Prostate gland (tissue), 2 donors: ENCODE measurements at regions not wholly inside any gene's neighbourhood (a gene's known extent, or its start where the extent isn't known, plus 50 kb on each side); places are given as distances from the start of the nearest gene placed in this dataset.

Source experiments
- DNase-seq: peaks from one replicate; pipeline ENCODE4 v3.0.0-alpha.2; 2019; ENCODE audit warnings: low spot score
- H3K27ac ChIP-seq, 2 donors: fragments of 200-600 bp; sonication (generic); 2 replicates each; pipeline ENCODE4 v1.5.1; 2017 to 2019
- H3K27me3 ChIP-seq: fragments of 200-600 bp; sonication (generic); replicated peaks from 2 replicates; pipeline ENCODE4 v1.5.1; 2019; ENCODE audit not compliant: insufficient read depth
- H3K36me3 ChIP-seq, 2 donors: fragments of 200-600 bp; sonication (generic); 1 replicate in 1 of 2; 2 replicates in 1 of 2; pipeline versions ENCODE4 v1.5.1 to v1.8.1; 2017 to 2019
- H3K4me1 ChIP-seq: fragments of 200-600 bp; sonication (generic); replicated peaks from 2 replicates; pipeline ENCODE4 v1.5.1; 2019
- H3K4me3 ChIP-seq, 2 donors: fragments of 200-600 bp; sonication (generic); 2 replicates each; pipeline ENCODE4 v1.5.1; 2017 to 2019
- H3K9me3 ChIP-seq: fragments of 200-600 bp; sonication (generic); 2 replicates; pipeline ENCODE4 v1.5.1; 2017
- CTCF ChIP-seq, 4 experiments: fragments of 200-600 bp in 2 of 4; fragments of 450-650 bp in 2 of 4; sonication (generic) in 2 of 4; IDR thresholded peaks; 1 replicate in 3 of 4; 2 replicates in 1 of 4; pipeline ENCODE4 v1.5.1; 2016 to 2019; ENCODE audit warnings: antibody characterized with exemption in 4 of 4, mild to moderate bottlenecking in 2 of 4, moderate library complexity in 2 of 4
- POLR2A ChIP-seq: fragments of 450-650 bp; IDR thresholded peaks from one replicate; pipeline ENCODE4 v1.6.1; 2016; ENCODE audit warnings: antibody characterized with exemption, mild to moderate bottlenecking
- POLR2AphosphoS5 ChIP-seq: sonication (generic); formaldehyde crosslinking; IDR thresholded peaks from one replicate; pipeline ENCODE4 v1.6.1; 2017; ENCODE audit warnings: antibody characterized with exemption
- WGBS: methylation state at CpG from one replicate; pipeline ENCODE4 v1.1.5; 2018; 5-methylcytosine and 5-hydroxymethylcytosine counted together
- intact Hi-C: fragments of 100-400 bp; cut with DNase I; formaldehyde crosslinking; loops from one replicate; pipeline ENCODE4 v1.14.2; 2022

DNA sequence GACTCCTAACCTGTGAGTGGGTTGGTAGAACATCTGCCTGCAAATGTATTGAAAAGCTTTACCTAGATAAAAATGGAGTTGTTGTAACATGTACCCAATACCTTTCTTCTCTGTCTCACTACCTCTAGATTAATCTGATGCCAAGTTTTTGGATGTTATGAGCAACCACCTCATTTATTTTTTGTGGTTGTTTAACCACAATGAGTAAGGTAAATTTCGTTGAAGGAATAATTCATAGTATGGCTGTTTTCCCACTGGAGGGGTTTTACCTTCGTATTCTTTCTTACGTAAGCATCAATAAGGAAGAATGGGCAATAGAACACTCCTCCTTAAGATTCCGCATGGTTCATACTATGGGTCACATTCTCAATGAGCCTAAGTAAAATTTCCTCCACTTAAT is 165.4 kb downstream of the CDH26 start:
- intact Hi-C loops: no loop called here
- 68% methylated on average over 4 of the region's 4 CpGs for WGBS
- Histone ChIP-seq H3K4me3 (no peak overlapping the region), H3K27ac (no peak overlapping the region), H3K4me1 (peaks cover 3% of the 10 kb centered on the region), H3K27me3 (no peaks in the 10 kb centered on the region), H3K9me3 (no peaks in the 10 kb centered on the region), H3K36me3 (no peaks in the 10 kb centered on the region)
- DNase-seq: no peak
- TF ChIP-seq CTCF (IDR thresholded peaks at IDR 0.05) (no peak), POLR2A (no peak), POLR2AphosphoS5 (no peak)

DNA sequence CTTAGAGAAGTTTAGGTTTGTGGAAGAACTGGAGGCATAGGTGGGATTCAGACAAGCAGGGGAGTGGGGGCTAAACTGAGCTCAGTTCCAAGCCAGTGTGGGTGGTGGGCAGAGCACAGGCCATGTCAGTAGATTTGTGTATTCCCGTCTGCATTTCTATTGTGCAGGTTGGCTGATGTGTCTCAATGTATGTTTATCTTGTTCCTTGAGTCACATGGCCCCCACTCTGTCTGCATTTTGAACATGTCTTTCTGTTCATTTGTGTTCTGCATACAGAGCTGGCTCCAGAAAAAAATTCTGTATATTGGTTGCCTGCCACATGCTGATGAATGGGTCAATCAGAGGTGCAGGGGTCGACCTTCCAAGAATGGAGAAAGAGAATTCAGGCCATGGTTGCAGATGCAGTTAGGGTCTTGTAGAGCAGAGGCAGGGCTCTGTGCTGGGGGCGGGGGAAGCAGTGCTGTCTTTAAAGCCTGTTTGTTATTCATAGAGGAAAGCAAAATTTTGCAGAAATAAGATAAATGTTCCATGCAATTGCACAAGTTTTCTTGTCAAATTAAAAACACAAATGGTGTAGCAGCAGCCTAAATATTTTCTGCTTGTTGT is 166.7 kb downstream of the CDH26 start:
- peaks cover 3% of the 10 kb centered on the region for H3K4me1 ChIP-seq
- DNase-seq: no peak
- H3K27me3 ChIP-seq: no peaks in the 10 kb centered on the region
- TF ChIP-seq POLR2AphosphoS5: no peak
- no peak overlapping the region for H3K27ac ChIP-seq
- WGBS: 57% methylated on average over 3 of the region's 3 CpGs
- H3K36me3 ChIP-seq: no peaks in the 10 kb centered on the region
- no peak overlapping the region for H3K4me3 ChIP-seq
- no peaks in the 10 kb centered on the region for H3K9me3 ChIP-seq
- intact Hi-C loops: no loop called here

- Histone ChIP-seq H3K4me1 (peaks cover 3% of the 10 kb centered on the region), H3K27me3 (no peaks in the 10 kb centered on the region), H3K27ac (no peak overlapping the region), H3K4me3 (no peak overlapping the region), H3K9me3 (no peaks in the 10 kb centered on the region), H3K36me3 (no peaks in the 10 kb centered on the region)
- 87% methylated on average over 8 of the region's 8 CpGs for WGBS
- intact Hi-C loops: no loop called here
- DNase-seq: no peak
- no peak for TF ChIP-seq POLR2AphosphoS5
- TF ChIP-seq CTCF (IDR thresholded peaks at IDR 0.05): no peak
Observed at GRCh38 chr20:60125513-60125912, 167.3 kb downstream of the CDH26 start.

GRCh38 chr20:60126975-60127374 is 168.8 kb downstream of the CDH26 start:
- TF ChIP-seq POLR2AphosphoS5 (no peak), CTCF (IDR thresholded peaks at IDR 0.05) (no peak), POLR2A (no peak)
- WGBS: 74% methylated on average over 1 of the region's 1 CpG
- H3K27me3 ChIP-seq: no peaks in the 10 kb centered on the region
- no peak overlapping the region for H3K27ac ChIP-seq
- no peak overlapping the region for H3K4me3 ChIP-seq
- DNase-seq: no peak
- H3K36me3 ChIP-seq: no peaks in the 10 kb centered on the region
- intact Hi-C loops: no loop called here
- H3K4me1 ChIP-seq: peaks cover under 1% of the 10 kb centered on the region
- no peaks in the 10 kb centered on the region for H3K9me3 ChIP-seq

DNA sequence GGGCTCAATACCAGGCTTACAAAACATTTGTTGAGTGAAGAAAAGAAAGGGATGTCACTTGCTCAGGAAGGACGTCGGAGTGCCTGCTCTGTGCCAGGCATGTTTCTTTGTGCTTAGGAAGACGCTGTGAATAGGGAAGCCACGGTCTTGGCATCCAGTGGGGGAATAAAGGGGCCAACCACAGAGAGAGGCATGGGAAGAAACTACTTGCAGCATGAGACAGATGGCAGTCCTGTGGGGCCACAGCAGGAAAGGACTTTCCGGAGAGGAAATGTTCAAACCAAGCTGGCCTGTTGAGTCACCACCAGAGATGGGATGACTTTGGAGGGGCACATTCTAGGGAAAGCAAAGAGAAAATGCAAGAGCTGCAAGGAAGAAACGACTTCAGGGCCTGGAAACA is 173.2 kb downstream of the CDH26 start:
- no peak for TF ChIP-seq CTCF (IDR thresholded peaks at IDR 0.05)
- TF ChIP-seq POLR2A: no peak
- no peak for TF ChIP-seq POLR2AphosphoS5
- no peaks in the 10 kb centered on the region for H3K36me3 ChIP-seq
- H3K27me3 ChIP-seq: no peaks in the 10 kb centered on the region
- intact Hi-C loops: no loop called here
- DNase-seq: no peak
- no peaks in the 10 kb centered on the region for H3K9me3 ChIP-seq
- H3K27ac ChIP-seq: no peak overlapping the region
- no peak overlapping the region for H3K4me3 ChIP-seq
- WGBS: 65% methylated on average over 6 of the region's 6 CpGs
- H3K4me1 ChIP-seq: no peaks in the 10 kb centered on the region
